Cardiac muscle cell (in vitro differentiated cells and primary cell): ENCODE measurements at regions not wholly inside any gene's neighbourhood (a gene's known extent, or its start where the extent isn't known, plus 50 kb on each side); places are given as distances from the start of the nearest gene placed in this dataset.
A peak's percentile ranks its signal among the peaks of the same experiment; 100 is the strongest.

ENCODE experiments used
- DNase-seq, 2 donors: peaks; one replicate each; pipeline versions ENCODE4 v3.0.0 to v3.0.0-alpha.2; 2010 to 2017; ENCODE audit warnings: low read depth in 1 of 2, low spot score in 1 of 2
- H3K27ac ChIP-seq: fragments of 200-600 bp; sonication (generic); 2 replicates; pipeline ENCODE4 v1.5.1; 2016
- H3K27me3 ChIP-seq: fragments of 200-600 bp; sonication (generic); 2 replicates; pipeline ENCODE4 v1.6.0; 2016; ENCODE audit warnings: control low read depth
- H3K36me3 ChIP-seq: fragments of 200-600 bp; sonication (generic); 2 replicates; pipeline ENCODE4 v1.5.1; 2016; ENCODE audit warnings: control low read depth
- H3K4me1 ChIP-seq: fragments of 200-600 bp; sonication (generic); 2 replicates; pipeline ENCODE4 v1.8.1; 2017; ENCODE audit warnings: low read depth, mild to moderate bottlenecking, mixed run types
- H3K4me3 ChIP-seq: fragments of 200-600 bp; sonication (generic); 2 replicates; pipeline ENCODE4 v1.5.1; 2016; ENCODE audit warnings: mild to moderate bottlenecking
- H3K9me3 ChIP-seq: fragments of 200-600 bp; sonication (generic); 2 replicates; pipeline ENCODE4 v1.5.1; 2017; ENCODE audit warnings: low read depth, mild to moderate bottlenecking, control low read depth
- TF ChIP-seq, protein P1 (sequence below): IDR thresholded peaks from 2 replicates; pipeline ENCODE4 v1.5.1; 2012; ENCODE audit warnings: low read depth, mild to moderate bottlenecking, low read length

DNA sequence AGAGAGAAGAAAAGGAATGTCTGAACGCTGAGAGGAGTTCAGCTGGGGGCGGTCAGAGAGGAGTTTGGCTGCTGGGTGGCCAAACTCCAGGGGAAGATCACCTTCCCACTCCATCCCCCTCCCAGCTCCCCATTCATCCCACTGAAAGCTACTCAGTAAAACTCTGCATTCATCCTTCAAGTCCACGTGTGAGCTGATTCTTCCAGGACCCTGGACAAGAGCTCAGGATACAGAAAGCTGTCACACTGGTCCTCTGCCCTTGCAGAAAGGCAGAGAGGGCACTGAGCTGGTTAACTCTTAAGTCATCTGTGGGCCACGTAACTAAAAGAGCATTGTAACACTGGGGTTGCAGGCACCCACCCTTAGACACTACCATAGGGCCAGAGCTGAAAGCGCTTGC is 132.1 kb upstream of the ARL4C start:
- no peaks in the 10 kb centered on the region for H3K27me3 ChIP-seq
- no peaks in the 10 kb centered on the region for H3K9me3 ChIP-seq
- no peak overlapping the region for H3K27ac ChIP-seq
- TF ChIP-seq, protein P1, sequence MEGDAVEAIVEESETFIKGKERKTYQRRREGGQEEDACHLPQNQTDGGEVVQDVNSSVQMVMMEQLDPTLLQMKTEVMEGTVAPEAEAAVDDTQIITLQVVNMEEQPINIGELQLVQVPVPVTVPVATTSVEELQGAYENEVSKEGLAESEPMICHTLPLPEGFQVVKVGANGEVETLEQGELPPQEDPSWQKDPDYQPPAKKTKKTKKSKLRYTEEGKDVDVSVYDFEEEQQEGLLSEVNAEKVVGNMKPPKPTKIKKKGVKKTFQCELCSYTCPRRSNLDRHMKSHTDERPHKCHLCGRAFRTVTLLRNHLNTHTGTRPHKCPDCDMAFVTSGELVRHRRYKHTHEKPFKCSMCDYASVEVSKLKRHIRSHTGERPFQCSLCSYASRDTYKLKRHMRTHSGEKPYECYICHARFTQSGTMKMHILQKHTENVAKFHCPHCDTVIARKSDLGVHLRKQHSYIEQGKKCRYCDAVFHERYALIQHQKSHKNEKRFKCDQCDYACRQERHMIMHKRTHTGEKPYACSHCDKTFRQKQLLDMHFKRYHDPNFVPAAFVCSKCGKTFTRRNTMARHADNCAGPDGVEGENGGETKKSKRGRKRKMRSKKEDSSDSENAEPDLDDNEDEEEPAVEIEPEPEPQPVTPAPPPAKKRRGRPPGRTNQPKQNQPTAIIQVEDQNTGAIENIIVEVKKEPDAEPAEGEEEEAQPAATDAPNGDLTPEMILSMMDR: no peak
- H3K4me3 ChIP-seq: no peak overlapping the region
- H3K36me3 ChIP-seq: no peaks in the 10 kb centered on the region
- no peaks in the 10 kb centered on the region for H3K4me1 ChIP-seq
- peak in 1 of 2 donors; percentile 11 for DNase-seq

DNA sequence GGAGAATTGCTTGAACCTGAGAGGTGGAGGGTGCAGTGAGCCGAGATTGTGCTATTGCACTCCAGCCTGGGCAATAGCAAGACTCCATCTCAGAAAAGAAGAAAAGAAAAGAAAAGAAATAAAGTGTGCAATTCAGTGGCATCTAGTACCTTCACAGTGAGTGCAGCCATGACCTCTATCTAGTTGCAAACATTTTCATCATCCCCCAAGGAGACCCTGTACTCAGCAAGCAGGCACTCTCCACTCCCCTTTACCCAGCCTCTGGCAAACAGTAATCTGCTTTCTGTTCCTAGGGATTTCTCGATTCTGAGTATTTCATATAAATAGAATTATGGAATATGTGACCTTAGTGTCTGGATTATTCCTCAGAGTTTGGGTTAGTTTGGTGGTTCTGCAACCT is 130.4 kb upstream of the ARL4C start:
- no peaks in the 10 kb centered on the region for H3K4me1 ChIP-seq
- H3K27ac ChIP-seq: no peak overlapping the region
- H3K9me3 ChIP-seq: no peaks in the 10 kb centered on the region
- no peaks in the 10 kb centered on the region for H3K36me3 ChIP-seq
- no peak overlapping the region for H3K4me3 ChIP-seq
- TF ChIP-seq, protein P1: no peak
- no peaks in the 10 kb centered on the region for H3K27me3 ChIP-seq
- DNase-seq: no peak

DNA sequence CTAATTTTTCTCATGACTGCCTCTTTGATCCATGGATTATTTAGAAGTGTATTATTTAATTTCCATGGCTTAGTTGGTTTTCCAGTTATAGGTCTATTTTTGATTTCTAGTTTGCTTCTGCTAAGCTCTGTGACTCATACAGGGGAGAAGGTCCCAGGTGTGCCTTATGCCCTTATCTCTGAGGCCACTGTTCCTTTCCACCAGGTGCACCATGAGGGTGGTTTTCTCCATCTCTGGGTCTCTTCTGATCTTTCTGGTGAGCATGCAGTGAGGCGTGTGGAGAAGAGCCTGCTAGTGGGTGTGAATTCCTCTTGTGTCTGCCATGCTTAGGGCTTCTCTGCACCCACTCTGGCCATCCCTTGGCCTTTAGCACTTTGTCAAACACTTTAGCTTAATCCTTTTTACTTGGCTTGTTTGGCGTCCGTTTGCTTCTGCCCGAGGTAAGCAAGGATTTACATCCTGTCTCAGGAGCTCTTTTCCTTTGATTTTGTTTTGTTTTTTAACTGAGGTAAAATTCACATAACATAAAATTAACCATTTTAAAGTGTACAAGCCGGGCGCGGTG is 129.8 kb upstream of the ARL4C start:
- Histone ChIP-seq H3K4me3 (no peak overlapping the region), H3K27ac (no peak overlapping the region), H3K27me3 (no peaks in the 10 kb centered on the region), H3K4me1 (no peaks in the 10 kb centered on the region), H3K36me3 (no peaks in the 10 kb centered on the region), H3K9me3 (no peaks in the 10 kb centered on the region)
- TF ChIP-seq, protein P1: no peak
- DNase-seq: no peak

DNA sequence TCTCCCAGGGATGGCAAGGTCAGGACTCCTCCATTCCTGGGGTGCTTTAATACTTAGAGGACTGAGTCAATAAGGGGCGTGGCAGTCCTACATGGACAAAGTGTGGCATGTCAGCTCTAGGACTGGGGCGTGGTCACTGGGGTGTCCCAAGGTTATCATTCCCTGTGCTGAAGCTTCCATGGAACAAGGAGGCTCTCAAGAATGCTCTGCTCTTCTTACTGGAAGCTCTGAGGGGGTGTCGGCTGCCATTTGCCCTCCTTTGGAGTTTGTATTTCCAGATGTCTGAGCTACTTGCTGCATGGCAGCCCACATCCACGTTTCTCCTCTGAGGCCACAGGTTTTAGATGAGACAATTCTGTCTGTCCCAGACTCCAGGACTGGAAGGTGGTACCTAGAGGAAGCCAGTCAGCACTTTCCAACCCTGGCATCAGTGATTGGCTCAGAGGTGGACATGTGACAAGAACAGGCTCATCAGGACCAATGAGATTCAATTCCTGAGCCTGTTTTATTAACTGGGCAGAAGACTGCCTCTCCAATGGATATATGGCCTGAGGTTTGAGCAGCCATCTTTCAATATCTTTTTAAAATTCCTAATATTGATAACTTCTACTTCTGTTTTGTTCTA is 128.9 kb upstream of the ARL4C start:
- Histone ChIP-seq H3K36me3 (no peaks in the 10 kb centered on the region), H3K9me3 (no peaks in the 10 kb centered on the region), H3K27ac (no peak overlapping the region), H3K4me3 (no peak overlapping the region), H3K27me3 (no peaks in the 10 kb centered on the region), H3K4me1 (no peaks in the 10 kb centered on the region)
- TF ChIP-seq, protein P1: no peak
- no peak for DNase-seq

DNA sequence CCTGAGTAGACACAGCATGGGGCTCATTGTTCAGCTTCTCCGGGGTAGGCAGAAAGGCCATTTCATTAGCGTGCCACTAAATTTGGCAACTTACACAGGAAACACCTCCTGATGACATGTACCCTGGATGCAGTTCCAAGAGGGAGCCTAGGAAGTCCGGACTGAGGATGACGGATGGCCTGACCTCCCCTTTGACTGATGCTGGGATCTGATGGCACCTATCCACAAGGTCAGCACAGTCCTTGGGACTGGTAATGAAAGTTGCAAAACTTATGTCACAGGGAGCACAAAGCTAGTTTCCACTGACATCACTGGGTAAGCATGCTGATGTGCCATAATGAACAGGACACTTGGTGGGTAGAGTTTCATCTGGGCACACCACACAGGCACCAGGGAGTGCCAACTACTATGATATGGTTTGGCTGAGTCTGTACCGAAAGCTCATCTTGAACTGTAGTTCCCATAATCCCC is 126.7 kb upstream of the ARL4C start:
- Histone ChIP-seq H3K4me1 (no peaks in the 10 kb centered on the region), H3K9me3 (no peaks in the 10 kb centered on the region), H3K4me3 (no peak overlapping the region), H3K27ac (no peak overlapping the region), H3K36me3 (no peaks in the 10 kb centered on the region), H3K27me3 (no peaks in the 10 kb centered on the region)
- no peak for DNase-seq
- TF ChIP-seq, protein P1: no peak
